ENCODE measurements at regions not wholly inside any gene's neighbourhood (a gene's known extent, or its start where the extent isn't known, plus 50 kb on each side); places are given as distances from the start of the nearest gene placed in this dataset.
"Not testable (repeated sequence)": the region's sequence is repeated elsewhere in the genome, so short reads cannot be mapped to it uniquely, and the experiment has no call there.

GRCh38 chr22:22758101-22758807 lies 113.8 kb downstream of the GGTLC2 start:
- H3K36me3 ChIP-seq (ENCODE audit: insufficient read depth, low read length); H3K4me2 ChIP-seq (ENCODE audit: low read length); H3K79me2 ChIP-seq (replicated peaks; ENCODE audit: insufficient read depth, low read length); H3K27me3 ChIP-seq (ENCODE audit: insufficient read depth, low read depth, low read length); H3K27ac ChIP-seq (ENCODE audit: low read length); H3K9ac ChIP-seq (ENCODE audit: low read length); H4K20me1 ChIP-seq (ENCODE audit: insufficient read depth); H3K4me3 ChIP-seq (ENCODE audit: low read length); H3K9me3 ChIP-seq (ENCODE audit: low read length); H3K9me2 ChIP-seq (ENCODE audit: insufficient read depth, low read length); H3F3A ChIP-seq (ENCODE audit: insufficient read depth, low read length, poor library complexity, severe bottlenecking); H2AFZ ChIP-seq (ENCODE audit: low read depth, low read length): not testable (repeated sequence)

DNA sequence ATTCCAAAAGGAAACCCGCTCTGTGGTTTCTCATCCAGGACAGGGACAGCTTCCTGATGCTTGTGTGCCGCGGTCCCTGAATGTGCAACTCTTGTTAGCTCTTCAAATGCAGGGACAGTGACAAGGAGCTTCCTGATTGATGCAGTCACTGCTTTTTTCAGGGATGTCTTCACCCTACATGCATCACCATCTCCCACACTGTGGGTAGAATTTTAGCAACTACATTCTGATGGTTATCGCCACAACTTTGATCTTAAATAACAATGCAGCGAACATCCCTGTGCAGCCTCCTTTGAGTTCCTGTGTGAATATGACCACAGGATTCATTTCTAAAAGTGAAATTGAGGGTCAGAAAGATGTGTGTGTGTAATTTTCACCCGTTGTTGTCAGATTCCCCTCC lies 115.0 kb downstream of the GGTLC2 start:
- TF ChIP-seq POLR2AphosphoS5 (IDR thresholded peaks at IDR 0.05): no peak
- no peak for TF ChIP-seq EZH2 (IDR thresholded peaks at IDR 0.05; ENCODE audit: borderline replicate concordance, insufficient read depth, low read length, poor library complexity, severe bottlenecking)
- TF ChIP-seq, protein P1, sequence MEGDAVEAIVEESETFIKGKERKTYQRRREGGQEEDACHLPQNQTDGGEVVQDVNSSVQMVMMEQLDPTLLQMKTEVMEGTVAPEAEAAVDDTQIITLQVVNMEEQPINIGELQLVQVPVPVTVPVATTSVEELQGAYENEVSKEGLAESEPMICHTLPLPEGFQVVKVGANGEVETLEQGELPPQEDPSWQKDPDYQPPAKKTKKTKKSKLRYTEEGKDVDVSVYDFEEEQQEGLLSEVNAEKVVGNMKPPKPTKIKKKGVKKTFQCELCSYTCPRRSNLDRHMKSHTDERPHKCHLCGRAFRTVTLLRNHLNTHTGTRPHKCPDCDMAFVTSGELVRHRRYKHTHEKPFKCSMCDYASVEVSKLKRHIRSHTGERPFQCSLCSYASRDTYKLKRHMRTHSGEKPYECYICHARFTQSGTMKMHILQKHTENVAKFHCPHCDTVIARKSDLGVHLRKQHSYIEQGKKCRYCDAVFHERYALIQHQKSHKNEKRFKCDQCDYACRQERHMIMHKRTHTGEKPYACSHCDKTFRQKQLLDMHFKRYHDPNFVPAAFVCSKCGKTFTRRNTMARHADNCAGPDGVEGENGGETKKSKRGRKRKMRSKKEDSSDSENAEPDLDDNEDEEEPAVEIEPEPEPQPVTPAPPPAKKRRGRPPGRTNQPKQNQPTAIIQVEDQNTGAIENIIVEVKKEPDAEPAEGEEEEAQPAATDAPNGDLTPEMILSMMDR (IDR thresholded peaks at IDR 0.05; ENCODE audit: poor library complexity, severe bottlenecking): no peak
- TF ChIP-seq TAF1 (IDR thresholded peaks at IDR 0.05; ENCODE audit: low read depth): no peak
- TF ChIP-seq EP300 (conservative IDR thresholded peaks at IDR 0.05; ENCODE audit: poor library complexity, severe bottlenecking): no peak
- TF ChIP-seq RAD21 (conservative IDR thresholded peaks at IDR 0.05): no peak
- no peaks in the 10 kb centered on the region for H3K27me3 ChIP-seq (ENCODE audit: insufficient read depth, low read depth, low read length)

GRCh38 chr22:22759889-22760546 lies 115.6 kb downstream of the GGTLC2 start:
- Histone ChIP-seq H3K36me3 (ENCODE audit: insufficient read depth, low read length) (no peaks in the 10 kb centered on the region), H2AFZ (ENCODE audit: low read depth, low read length) (no peak overlapping the region), H3K9ac (ENCODE audit: low read length) (no peak overlapping the region), H3K79me2 (replicated peaks; ENCODE audit: insufficient read depth, low read length) (no peaks in the 10 kb centered on the region), H3K27me3 (ENCODE audit: insufficient read depth, low read depth, low read length) (no peaks in the 10 kb centered on the region), H3K4me3 (ENCODE audit: low read length) (no peak overlapping the region), H3F3A (ENCODE audit: insufficient read depth, low read length, poor library complexity, severe bottlenecking) (no peaks in the 10 kb centered on the region), H3K9me2 (ENCODE audit: insufficient read depth, low read length) (no peaks in the 10 kb centered on the region), H4K20me1 (ENCODE audit: insufficient read depth) (no peaks in the 10 kb centered on the region), H3K27ac (ENCODE audit: low read length) (no peak overlapping the region), H3K9me3 (ENCODE audit: low read length) (no peaks in the 10 kb centered on the region), H3K4me2 (ENCODE audit: low read length) (no peak overlapping the region)
- TF ChIP-seq EP300 (conservative IDR thresholded peaks at IDR 0.05; ENCODE audit: poor library complexity, severe bottlenecking) (no peak), REST (IDR thresholded peaks at IDR 0.05; ENCODE audit: borderline replicate concordance) (no peak), MXI1 (conservative IDR thresholded peaks at IDR 0.05; ENCODE audit: poor library complexity, severe bottlenecking) (no peak), SMC3 (conservative IDR thresholded peaks at IDR 0.05; ENCODE audit: poor library complexity) (no peak), EZH2 (IDR thresholded peaks at IDR 0.05; ENCODE audit: borderline replicate concordance, insufficient read depth, low read length, poor library complexity, severe bottlenecking) (no peak), RAD21 (conservative IDR thresholded peaks at IDR 0.05) (no peak), TAF1 (IDR thresholded peaks at IDR 0.05; ENCODE audit: low read depth) (no peak), POLR2AphosphoS5 (IDR thresholded peaks at IDR 0.05) (no peak)
- TF ChIP-seq, protein P1 (IDR thresholded peaks at IDR 0.05; ENCODE audit: poor library complexity, severe bottlenecking): no peak

More for the DNA sequence above, 115.0 kb downstream of the GGTLC2 start:
- Histone ChIP-seq H2AFZ (ENCODE audit: low read depth, low read length) (no peak overlapping the region), H3K4me3 (ENCODE audit: low read length) (no peak overlapping the region), H3K27ac (ENCODE audit: low read length) (no peak overlapping the region), H3K4me2 (ENCODE audit: low read length) (no peak overlapping the region), H4K20me1 (ENCODE audit: insufficient read depth) (no peaks in the 10 kb centered on the region), H3K79me2 (replicated peaks; ENCODE audit: insufficient read depth, low read length) (no peaks in the 10 kb centered on the region), H3K36me3 (ENCODE audit: insufficient read depth, low read length) (no peaks in the 10 kb centered on the region), H3K9me2 (ENCODE audit: insufficient read depth, low read length) (no peaks in the 10 kb centered on the region), H3K9ac (ENCODE audit: low read length) (no peak overlapping the region), H3F3A (ENCODE audit: insufficient read depth, low read length, poor library complexity, severe bottlenecking) (no peaks in the 10 kb centered on the region), H3K9me3 (ENCODE audit: low read length) (no peaks in the 10 kb centered on the region)

Data from neural cell (in vitro differentiated cells).